ENCODE measurements at regions not wholly inside any gene's neighbourhood (a gene's known extent, or its start where the extent isn't known, plus 50 kb on each side); places are given as distances from the start of the nearest gene placed in this dataset.

GRCh38 chr11:15526859-15527450 lies 412.2 kb downstream of the INSC start:
- DNase-seq (ENCODE audit: low read depth in 4 of 4, low spot score in 3 of 4): no peak

DNA sequence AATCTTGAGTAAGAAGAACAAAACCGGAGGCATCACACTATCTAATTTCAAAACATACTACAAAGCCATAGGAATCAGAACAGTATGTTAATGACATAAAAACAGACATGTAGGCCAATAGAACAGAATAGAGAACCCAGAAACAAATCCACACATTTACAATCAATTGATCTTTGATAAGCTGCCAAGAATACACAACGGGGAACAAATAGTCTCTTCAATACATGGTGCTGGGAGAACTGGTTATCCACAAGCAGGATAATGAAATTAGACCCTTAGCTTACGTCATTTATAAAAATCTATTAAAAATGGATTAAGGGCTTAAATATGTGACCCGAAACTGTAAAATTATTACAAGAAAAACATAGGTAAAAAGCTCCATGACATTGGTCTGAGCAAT lies 417.7 kb downstream of the INSC start:
- DNase-seq (ENCODE audit: low read depth in 4 of 4, low spot score in 3 of 4): no peak

- no peak for DNase-seq (ENCODE audit: low read depth in 4 of 4, low spot score in 3 of 4)
These were observed 419.5 kb downstream of the INSC start for GRCh38 chr11:15534266-15534665.

DNA sequence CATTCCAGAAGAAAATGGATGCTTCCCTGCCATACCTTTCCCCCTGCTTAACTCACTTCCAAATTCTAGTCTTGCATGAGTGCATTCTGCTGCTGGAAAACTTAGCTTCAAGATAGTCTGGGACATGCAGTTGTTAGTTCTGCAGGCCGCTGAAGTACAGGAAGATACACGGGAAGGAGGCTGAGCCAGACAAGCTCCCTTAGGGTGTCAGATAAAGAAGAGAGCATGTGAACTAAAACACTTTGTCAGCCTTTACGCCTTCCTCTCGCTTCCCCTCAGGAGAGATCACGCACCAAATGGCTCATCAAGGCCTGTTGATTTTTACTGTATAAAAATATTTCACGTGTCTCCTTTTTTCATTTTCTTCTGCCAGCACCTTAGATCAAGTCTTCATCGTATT lies 420.7 kb downstream of the INSC start:
- DNase-seq (ENCODE audit: low read depth in 4 of 4, low spot score in 3 of 4): no peak

DNA sequence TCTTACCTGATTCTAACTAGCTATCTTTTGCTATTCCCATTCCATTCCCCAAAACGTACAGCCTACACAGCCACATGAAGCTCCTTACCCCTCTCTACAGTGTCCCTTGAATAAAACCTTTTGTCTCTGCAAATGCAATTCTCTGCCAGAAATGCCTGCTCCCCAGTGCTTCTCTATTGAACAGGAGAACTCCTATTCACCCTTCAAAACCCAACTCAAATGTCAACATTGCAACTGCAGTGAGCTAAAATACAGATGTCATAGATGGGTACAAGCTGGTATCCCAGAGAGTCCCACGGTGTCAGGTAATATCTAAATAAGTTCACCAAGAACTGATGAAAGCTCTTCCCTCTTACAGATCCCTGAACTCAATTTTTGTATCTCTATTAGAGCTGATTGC lies 421.7 kb downstream of the INSC start:
- DNase-seq (ENCODE audit: low read depth in 4 of 4, low spot score in 3 of 4): no peak

DNA sequence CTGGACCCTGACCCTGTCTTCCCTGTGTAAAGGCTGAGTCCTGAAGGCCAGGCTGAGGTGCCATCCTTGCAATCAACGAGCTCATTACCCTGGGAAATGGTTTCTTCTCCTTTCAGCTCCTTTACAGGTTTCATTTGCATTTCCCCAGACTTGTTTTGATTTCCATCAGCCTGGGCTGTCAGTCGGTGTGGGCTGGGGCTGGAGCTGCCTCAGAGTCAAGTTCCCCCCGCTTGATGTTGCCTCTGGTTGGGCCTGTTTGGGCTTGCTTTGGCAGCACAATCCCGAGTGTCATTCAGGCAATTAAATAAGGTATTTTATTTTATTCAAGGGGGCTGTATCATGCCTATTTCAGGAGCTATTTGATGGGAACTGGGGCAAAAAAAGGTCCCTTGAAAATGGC lies 424.9 kb downstream of the INSC start:
- DNase-seq (ENCODE audit: low read depth in 4 of 4, low spot score in 3 of 4): no peak

GRCh38 chr11:15541079-15541478 lies 426.4 kb downstream of the INSC start:
- DNase-seq (ENCODE audit: low read depth in 4 of 4, low spot score in 3 of 4): no peak

DNA sequence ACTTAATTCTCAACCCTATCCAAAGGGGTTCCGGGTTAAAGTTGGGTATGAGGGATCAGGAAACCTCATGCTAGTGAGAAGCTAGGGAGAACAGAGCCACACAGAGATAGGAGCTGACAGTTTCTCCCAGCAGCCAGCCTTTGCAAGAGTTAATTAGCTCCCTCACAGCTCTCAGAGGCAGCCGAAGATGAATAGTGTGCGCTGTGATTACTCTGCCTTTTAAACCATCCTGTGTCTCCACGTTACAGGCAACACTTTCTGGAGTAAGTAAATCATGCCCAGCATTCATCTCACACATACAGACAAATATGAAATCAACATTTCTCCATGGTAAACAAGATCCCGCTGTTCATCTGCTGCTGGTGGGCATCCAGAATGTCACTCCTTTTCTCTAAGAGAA lies 429.6 kb downstream of the INSC start:
- DNase-seq (ENCODE audit: low read depth in 4 of 4, low spot score in 3 of 4): no peak

DNA sequence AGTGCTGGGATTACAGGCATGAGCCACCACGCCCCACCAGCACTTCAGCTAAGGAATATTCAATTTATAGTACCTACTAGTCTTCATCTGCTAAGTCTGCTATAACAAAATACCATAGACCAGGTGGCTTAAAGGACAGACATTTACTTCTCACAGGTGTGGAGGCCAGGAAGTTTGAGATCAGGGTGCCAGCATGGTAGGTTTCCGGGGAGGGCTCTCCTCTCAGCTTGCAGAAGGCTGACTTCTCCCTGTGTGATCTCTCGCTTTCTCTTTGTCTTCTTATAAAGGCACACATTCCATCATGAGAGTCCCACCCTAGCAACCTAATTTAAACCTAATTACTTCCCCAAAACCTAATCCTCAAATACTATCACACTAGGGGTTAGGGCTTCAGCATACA lies 433.0 kb downstream of the INSC start:
- DNase-seq (ENCODE audit: low read depth in 4 of 4, low spot score in 3 of 4): no peak

DNA sequence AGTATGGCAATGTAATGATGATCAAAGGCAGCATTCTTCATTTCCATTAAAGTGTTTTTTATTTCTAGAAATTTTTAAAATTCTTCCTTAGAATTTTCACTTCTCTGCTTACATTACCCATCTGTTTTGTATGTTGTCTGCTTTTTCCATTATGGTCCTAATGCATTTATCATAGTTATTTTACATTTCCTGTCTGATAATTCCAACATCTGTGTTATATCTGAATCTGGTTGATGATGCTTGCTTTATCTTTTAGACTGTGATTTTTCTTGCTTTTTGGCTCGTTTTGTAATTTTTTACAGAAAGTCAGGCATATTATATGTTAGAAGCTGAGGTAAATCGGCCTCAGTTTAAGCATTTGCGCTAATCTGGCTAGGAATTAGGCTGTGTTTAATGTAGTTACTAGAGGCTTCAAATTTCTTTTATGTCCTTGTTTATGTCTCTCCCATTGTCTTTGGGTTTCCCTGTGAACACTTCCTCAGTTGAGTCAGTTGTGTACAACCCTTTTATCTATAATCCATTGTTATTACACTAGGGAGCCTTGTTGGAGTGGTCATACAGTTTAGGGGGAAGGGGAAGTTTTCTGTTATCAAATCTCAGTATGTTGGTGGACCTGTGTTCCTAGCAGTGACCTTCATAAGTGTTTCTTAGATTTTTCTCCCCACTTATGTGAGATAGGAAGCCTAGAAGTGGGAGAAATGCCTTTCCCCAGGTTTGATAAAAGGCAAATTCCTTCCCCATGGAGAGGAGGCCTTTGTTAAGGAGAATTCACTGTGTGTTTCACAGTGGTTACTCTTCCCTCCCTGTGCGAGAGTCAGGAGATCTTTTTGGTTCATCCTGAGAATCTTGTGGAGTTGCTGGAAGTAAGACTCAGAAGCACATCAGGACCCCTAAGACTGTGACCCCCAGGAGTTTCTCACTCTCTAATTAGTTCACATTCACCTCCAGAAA lies 437.5 kb downstream of the INSC start:
- DNase-seq (ENCODE audit: low read depth in 4 of 4, low spot score in 3 of 4): no peak

GRCh38 chr11:15555161-15555560 lies 440.4 kb downstream of the INSC start:
- DNase-seq (ENCODE audit: low read depth in 4 of 4, low spot score in 3 of 4): no peak

DNA sequence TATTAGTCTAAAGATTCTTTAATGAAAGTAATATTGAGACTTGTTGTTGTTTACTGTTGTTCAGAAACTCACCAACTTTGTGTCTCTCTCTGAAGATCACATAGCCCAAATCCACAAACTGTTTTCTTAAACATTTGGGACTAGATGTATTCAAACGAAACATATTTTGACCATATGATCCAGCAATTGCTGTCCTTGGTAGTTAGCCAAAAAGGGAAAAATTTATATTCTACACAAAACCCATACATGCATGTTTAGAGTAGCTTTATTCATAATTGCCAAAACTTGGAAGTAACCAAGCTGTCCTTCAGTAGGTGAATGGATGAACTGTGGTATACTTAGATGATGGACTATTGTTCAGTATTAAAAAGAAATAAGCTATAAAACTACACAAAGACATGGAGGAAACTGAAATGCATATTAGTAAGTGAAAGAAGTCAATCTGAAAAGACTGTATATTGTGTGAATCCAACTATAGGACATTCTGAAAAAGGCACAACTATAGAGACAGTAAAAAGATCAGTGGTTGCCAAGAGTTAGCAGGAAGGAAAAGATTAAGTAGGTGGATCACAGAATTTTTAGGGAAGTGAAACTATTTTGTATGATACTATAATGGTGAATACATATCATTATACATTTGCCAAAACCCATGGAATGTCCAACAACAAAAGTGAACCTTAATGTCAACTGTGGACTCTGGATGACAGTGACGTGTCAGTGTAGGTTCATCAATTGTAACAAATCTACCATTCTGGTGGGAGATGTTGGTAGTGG lies 442.9 kb downstream of the INSC start:
- DNase-seq (ENCODE audit: low read depth in 4 of 4, low spot score in 3 of 4): no peak

DNA sequence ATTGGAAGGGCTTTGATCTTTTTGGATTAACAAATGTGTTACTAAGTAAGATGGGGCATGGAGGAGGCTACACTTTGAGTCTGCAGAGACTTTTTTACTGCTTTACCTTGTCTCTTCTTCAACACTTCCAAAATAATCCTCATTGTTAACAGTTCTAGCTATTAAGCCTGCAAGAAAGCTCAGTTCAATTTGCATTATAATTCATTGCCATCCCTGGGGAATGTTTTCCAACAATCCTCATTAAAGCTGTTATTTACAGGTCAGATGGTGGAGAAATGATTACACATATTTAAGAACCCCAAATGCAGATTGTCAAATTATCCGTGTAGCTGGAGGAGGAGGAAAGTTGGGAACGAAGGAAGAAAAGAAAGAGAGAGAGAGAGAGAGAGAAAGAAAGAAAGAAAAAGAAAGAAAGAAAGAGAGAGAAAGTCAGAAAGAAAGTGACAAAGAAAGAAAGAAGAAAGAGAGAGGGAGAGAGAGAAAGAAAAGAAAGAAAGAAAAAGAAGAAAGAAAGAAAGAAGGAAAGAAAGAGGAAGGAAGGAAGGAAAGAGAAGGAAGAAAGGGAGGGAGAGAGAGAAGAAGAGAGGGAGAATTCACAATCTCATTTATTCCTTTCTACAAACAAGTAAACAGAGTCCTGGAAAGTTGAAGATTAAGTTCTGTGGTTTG lies 443.9 kb downstream of the INSC start:
- DNase-seq (ENCODE audit: low read depth in 4 of 4, low spot score in 3 of 4): no peak

GRCh38 chr11:15560689-15561467 lies 446.2 kb downstream of the INSC start:
- DNase-seq (ENCODE audit: low read depth in 4 of 4, low spot score in 3 of 4): no peak

DNA sequence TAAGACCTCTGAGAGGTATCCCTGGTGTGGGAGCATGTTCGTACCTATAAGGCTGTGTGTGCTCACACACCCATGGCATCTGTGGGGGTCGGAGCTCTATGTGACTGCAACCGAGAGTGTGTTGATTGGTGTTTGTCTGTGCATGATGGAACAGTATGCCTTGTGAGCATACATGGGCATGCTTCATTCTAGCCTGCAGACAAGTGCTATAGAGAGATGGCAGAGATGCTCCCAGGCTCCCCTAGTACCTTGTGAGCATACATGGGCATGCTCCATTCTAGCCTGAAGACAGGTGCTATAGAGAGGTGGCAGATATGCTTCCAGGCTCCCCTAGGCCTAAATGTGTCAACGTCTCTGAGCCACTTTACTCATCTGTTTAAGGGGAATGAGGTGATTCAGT lies 447.5 kb downstream of the INSC start:
- no peak for DNase-seq (ENCODE audit: low read depth in 4 of 4, low spot score in 3 of 4)

- DNase-seq (ENCODE audit: low read depth in 4 of 4, low spot score in 3 of 4): no peak
These were observed 448.3 kb downstream of the INSC start for GRCh38 chr11:15563054-15563453.

GRCh38 chr11:15565880-15566279 lies 451.2 kb downstream of the INSC start:
- DNase-seq (ENCODE audit: low read depth in 4 of 4, low spot score in 3 of 4): no peak

- no peak for DNase-seq (ENCODE audit: low read depth in 4 of 4, low spot score in 3 of 4)
These were observed 453.7 kb downstream of the INSC start for GRCh38 chr11:15568440-15568839.

- DNase-seq (ENCODE audit: low read depth in 4 of 4, low spot score in 3 of 4): no peak
These were observed 454.7 kb downstream of the INSC start for GRCh38 chr11:15569305-15570025.

GRCh38 chr11:15575409-15575808 lies 460.7 kb downstream of the INSC start:
- no peak for DNase-seq (ENCODE audit: low read depth in 4 of 4, low spot score in 3 of 4)

Measured in left renal pelvis (tissue), 4 donors.